GM21390 (cell line): ENCODE measurements at regions not wholly inside any gene's neighbourhood (a gene's known extent, or its start where the extent isn't known, plus 50 kb on each side); places are given as distances from the start of the nearest gene placed in this dataset.
"Not testable (repeated sequence)": the region's sequence is repeated elsewhere in the genome, so short reads cannot be mapped to it uniquely, and the experiment has no call there.

ENCODE experiments used
- ATAC-seq: cut with Tn5 transposase; IDR thresholded peaks from one replicate; pipeline ENCODE4 v1.9.1; 2021; ENCODE audit not compliant: unreplicated experiment

DNA sequence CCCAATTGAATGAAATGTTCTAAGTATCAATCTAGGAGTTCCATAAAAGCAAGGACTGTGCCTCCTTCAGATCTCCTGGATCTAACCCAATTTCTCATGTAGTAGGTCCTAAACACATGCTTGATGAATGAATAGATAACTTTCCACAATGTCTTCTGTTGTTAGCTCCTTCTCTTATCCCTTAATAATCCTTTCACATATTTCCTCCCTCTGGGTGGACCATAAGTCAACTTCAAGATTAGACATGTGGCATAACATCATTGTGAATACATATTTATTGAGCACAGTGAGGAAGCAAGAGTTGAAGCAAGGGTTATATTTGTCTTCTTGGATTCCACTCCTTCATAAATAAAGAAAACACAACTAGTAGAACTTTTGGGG, 108.6 kb upstream of the EGFLAM start:
- no peak for ATAC-seq

DNA sequence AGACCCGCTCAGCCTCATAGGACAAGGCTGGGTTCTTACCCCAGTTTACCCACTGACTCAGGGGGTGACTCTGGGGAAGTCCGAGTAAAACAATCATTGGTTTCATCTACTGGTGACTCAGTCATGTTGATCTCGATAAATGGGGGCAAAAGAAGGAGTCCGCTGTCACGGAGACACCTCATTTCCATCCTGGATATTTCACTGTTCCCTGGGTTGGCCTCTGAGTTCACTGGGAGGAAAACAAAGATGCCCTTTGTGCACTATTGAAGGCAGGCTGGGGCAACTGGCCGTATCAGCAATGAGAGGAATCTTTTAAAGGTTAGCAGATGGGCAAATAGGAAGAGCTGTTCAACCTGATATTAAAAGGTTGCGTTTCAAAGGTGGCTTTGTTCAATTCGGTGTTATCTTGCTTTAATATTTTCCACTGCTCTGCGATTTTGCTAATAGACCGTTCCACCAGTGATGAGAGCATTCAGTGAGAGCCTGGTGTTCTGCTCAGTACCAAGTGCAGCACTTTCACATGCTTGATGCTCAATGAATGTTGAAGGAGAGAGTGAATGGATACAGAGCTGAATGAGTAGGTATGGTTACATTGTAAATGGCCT, 110.2 kb upstream of the EGFLAM start:
- no peak for ATAC-seq

DNA sequence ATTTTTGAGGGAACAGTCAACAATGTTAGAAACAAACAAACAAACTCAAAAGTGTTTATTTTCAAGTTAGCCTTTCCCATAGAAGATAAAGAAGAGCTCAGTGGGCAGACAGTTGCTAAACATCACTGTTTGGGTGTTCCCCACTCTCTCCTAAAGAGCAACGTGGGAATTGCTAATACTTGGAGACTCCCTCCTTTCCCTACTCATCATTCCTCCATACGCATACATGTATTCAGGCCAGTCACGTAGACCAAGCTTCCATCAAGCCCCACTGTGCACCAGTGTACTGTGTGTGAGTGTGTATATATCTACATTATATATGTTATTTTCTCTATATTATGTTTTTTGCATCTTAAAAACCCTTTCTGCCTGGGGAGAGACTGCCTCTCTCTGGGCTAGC, 115.0 kb upstream of the EGFLAM start:
- no peak for ATAC-seq

DNA sequence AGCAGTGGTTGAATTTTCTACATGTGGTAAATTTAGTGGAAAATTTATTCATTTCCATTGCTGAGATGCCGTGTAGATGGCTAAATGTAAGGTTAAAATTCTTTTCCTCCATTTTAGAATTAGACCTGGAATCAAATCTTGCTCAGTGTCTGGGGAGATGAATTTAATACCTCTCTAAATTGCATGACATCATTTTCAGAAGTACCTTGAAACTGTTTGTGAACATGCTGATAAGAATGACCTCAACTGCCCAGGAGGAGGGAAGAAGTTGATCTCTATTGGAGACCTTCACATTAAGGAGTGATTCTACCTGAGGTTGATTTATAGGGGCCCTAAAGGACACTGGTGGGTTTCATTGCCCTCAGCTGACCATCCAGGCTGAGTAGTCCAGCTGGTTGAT, 116.7 kb upstream of the EGFLAM start:
- ATAC-seq, result no peak

DNA sequence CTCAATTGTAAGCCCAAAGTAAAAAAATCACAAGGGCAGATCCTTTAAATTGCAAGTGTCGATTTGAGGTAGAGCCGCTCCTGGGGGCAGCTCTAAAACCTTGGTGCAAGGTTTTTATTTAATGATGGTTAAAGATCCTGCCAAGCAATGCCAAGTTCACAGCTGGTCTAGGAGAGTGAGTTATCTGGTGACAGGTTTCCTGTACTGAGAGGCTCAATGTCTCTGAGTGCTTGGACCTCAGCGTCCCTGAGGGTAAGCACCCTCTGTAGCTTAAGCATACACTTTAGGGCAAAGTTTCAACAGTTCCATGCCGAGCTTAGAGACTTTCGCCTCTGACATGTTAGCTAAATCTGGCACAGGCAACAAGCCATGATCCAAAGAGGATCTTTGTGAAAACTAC, 119.8 kb upstream of the EGFLAM start:
- no peak for ATAC-seq

DNA sequence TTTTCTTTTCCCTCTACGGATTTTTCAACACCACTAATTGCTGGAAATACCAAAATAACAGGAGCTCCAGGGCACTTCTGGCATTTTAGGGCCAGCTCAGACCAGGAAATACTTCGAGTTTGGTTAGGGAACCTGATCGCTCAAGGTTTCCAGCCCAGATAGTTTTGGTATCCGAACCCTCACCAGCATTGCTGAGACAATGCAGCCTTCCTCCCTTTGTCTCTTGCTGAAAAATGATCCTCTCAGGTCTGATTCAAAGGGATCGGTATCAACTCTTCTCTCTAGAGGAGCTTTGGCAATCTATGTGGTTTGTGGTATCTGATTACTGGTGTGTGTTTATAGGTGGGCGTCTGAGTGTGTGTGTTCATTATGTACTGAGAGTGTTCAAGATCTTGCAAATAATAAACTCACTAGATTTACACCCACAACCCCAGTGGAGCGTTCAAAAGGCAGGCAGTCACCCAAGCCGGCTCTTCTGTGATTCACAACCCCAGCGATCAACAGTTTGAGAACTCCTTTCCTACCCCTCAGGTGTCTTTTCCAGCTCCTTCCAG, 122.8 kb upstream of the EGFLAM start:
- ATAC-seq, result no peak

DNA sequence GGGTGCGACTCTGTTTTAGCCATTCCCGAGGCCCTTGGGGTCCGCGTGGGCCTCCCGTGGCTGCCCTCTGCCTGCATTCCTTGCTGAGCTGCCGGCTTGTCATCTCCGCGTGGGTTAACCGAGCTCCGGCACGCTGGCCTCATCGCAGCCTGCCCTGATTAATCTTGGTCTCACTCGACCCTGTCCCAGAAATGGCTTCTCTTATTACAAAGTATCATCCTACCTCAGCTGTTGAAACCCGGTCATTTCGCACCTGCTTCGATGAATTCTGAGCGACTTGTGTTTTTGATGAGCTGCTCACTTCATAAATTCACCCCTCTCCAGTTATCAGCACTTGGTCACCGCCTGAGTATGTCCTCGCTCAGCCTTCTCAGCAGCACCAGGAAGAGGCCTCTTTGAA, 123.5 kb upstream of the EGFLAM start:
- no peak for ATAC-seq

DNA sequence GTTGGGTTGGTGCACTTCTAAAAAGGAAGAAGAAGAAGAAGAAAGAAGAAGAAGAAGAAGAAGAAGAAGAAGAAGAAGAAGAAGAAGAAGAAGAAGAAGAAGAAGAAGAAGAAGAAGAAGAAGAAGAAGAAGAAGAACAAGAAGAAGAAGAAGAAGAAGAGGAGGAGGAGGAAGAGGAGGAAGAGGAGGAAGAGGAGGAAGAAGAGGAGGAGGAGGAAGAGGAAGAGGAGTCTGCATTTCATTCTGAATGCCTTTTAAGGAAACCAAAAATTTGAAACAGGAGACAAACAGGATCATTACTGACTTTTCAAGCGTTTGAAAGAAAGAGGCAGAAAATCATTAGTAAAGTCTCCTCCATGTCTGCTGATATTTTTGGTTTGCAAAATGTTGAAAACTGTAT, 124.1 kb upstream of the EGFLAM start:
- not testable (repeated sequence) for ATAC-seq

DNA sequence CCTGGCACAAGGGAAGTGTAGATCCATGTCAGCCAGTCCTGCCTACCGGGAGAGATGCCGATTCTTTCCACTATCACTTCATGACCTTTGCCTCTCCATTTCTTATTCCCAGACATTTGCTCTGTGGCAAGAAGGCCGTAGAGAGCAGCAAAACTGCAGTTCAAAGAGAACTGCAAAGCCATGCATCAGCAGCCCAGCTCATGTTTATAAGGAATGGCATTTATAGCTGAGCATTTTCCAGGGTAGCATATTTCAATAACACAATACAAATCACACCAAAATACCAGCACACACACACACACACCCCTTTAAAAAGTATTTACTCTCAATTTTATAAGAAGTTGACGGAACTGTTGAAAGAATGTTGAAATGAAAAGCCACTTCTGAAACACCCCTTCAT, 126.7 kb upstream of the EGFLAM start:
- no peak for ATAC-seq

DNA sequence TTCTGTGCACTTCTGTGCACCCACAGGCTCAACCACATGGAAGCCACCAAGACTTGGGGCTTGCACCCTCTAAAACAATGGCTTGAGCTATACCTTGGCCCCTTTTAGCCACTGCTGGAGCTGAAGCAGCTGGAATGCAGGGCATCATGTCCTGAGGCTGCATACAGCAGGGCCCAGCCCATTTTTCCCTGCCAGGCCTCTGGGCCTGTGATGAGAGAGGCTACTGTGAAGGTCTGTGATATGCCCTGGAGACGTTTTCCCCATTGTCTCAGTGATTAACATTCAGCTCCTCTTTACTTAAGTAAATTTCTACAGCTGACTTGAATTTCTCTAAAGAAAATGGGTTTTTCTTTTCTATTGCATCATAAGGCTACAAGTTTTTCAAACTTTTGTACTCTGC, 134.0 kb upstream of the EGFLAM start:
- no peak for ATAC-seq

DNA sequence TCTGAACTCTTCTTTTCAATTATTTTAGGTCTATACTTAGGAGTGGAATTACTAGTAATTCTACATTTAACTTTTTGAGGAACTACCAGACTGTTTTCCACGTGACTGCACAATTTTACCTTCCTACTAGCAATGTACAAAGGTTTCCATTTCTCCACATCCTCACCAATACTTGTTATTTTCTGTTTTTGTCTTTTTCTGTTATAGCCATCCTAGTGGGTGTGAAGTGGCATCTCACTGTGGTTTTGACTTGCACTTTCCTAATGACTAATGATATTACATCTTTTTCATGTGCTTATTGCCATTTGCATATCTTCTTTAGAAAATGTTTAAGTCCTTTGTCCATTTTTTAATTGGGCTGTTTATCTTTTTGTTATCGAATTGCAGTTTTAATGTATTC, 136.9 kb upstream of the EGFLAM start:
- no peak for ATAC-seq

DNA sequence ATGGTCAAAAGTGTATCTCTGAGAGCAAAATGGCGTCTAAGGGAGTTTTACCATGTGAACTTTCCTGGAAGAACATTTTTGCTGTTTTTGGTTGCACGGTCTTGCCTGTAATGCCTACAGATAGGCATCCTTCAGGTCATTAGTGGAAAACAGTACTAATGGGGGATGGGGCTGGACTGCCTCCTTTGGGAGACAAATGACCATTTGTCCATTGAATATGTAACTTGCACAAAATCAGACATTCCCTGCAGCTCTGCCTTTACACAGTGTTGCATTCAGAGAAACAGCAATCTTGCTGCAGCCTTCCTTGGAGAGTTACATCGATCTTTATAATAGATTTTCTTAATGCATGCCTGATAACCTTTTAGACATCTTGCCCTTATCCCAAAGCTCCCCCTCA, 138.5 kb upstream of the EGFLAM start:
- ATAC-seq, result no peak

DNA sequence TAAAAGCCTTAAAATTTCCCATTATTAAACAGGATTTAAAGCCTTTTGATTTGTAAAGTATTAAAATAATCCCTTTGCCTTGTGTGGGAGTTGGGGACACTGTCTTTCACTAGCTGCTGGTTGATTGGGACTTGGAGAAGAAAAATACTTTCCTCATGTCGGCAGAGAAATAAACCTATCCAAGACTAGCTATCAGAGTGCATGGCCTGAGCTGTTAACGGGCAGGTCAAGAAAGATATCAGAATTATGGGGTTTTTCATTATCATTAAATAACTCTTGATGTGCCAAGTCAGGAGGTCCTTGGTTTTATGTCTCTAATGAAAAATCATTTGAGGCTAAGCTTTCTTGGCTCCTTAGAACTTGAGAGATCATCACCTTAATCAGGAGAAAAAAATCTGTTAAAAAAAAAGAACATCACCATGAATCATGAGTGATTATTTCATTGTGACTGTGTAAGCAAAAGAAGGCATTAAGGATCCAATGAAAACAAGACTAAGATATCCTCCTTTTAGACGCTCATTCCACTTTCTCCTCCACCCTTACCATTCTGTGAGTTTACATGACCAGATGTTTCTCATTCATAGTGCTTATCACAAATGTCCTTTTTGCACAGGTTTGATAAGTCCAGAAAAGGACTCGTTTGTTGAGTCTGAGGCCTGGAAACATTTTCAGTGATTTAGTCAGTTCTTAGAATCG, 140.4 kb upstream of the EGFLAM start:
- no peak for ATAC-seq

DNA sequence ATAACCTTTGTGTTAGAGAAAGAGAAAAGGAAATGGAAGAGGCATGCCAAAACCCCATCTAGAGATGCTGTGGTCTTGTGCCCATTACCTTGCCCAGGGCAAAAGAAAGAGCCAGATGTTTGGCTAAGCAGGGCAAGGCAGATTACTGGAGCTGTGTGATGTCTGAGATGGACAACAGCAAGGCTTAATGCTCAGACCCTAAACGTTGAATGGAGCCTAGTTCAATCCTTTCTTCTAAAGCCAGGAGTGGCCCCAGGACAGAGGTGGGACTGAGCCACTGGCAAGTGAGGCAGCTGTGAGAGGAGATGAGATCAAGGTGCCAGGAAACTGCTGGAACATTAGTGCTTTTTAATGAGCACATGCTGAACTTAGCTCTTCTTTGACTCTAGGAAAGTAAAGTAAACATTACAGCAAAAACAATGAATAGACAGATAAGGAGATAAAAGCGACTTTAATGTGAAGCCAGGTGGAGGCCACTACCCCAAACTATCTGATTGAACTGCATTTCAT, 143.0 kb upstream of the EGFLAM start:
- ATAC-seq, result no peak

DNA sequence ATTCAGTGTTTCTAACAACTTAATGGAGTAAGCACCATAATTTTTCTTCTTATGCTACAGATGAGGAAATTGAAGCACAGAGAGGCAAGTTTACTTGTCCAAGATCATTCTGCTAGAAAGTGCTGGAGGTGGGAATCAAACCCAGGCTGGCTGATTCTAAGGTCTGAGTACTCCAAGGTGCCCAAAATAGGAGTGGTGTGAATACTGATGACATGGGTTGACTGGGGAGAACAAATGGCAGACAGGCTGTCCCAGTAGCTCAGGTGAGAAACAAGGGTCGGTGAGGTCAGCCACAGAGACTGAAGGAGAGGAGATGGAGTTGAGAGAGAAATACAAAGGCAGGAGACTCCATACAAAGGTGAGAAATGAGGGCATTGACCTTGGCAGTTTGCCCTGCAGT, 144.5 kb upstream of the EGFLAM start:
- no peak for ATAC-seq

DNA sequence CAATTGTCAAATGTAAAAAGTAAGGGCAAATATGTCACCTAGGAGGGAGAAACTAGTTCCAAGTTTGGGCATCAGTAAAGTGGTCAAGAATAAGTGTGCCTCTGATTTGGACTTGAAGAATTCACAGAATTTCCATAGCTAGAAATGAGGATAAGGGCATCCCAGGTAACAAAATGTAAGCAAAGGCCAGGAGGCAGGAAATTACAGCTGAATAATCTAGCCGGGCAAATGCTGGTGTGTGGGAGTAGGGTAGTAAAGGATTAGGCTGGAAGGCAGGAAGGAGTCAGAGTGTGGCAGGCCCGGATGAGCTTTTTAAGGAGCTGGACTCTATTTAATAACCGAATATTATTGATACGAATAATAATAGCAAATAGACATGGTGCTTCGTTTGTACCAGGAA, 144.9 kb upstream of the EGFLAM start:
- no peak for ATAC-seq

DNA sequence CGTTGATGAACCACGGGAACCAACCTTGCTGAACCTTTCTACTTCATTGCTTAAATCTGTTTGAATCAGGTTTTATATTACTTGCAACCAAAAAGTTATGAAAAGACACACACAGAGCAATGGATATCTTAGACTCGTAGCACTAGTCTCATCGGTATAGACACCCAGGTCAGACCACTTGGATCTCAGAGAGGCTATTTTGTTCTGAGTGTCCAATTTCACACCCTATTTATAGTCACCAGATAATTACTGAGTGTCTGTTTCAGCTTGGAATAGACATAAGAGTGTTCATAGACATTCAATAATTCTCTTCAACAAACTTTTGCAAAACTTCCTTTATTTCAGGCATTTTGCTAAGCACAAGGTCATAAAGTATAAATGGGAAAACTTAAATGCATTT, 145.4 kb upstream of the EGFLAM start:
- ATAC-seq, result no peak

DNA sequence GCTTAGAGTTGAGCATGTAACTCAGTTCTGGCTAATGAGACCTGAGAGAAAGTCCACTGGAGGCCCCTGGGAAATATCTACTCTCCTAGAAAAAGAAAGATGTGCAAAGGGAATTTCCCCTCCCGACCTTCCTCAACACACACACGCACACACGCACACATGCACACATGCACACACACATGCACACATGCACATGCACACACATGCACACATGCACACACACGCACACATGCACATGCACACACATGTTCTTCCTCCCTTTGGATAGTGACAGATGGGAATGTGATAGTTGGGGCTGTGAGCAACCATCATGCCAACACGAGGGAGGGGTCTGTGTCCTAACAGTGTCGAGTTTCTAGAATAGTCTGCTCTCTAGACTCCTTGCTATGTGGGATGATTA, 148.2 kb upstream of the EGFLAM start:
- ATAC-seq, result no peak

DNA sequence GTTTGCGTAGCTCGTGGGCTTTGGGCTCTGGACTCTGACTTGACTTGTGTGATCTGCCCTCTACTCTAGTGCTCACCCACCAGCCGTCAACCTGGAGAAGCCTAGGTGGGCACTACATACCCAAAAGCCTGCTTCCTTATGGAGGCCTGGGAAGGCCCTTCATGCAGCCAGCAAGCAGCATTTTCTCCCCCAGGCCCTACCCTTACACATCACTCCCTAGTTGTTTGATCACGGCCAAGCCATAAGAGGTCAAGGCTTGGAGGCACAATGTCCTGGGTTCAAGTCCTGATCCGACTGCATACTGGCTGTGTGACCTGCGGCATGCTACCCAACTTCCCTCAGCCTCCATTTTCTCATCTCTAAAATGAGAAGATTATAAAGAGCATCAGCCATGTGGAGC, 151.3 kb upstream of the EGFLAM start:
- ATAC-seq, result no peak

DNA sequence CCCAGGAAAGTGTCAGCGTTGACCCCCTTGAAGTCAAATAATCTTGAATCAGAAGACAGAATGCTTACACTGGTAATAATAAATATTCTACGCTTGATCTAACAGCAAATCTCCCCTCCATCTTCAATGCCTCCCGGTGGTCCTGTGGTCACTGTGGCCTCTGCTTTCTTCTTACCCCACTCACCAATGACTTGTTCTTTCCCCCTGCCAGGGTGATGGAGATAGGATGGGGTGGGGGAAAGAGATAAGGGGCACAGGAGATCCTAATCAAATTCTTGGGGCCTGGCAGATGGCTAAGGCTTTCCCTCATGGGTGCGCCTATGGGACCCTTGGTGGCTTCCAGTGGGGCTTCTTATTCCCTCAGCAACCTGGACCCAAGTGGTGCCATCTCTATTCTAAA, 152.6 kb upstream of the EGFLAM start:
- ATAC-seq, result no peak

DNA sequence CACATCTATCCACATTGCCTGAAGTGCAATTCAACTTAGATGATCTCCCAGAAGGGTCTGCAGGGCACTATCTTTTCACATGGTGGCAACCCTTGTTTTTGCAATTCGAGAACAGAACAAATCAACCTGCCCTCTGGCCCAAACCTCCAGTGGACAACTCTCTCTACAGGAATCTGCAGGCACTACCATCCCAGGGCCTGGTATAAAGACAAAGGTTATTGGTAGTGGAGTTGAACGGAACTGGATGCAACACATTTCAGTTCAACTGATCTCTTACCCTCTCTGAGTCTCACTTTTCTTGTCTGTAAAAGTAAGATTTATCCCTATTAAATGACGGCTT, 153.2 kb upstream of the EGFLAM start:
- no peak for ATAC-seq

DNA sequence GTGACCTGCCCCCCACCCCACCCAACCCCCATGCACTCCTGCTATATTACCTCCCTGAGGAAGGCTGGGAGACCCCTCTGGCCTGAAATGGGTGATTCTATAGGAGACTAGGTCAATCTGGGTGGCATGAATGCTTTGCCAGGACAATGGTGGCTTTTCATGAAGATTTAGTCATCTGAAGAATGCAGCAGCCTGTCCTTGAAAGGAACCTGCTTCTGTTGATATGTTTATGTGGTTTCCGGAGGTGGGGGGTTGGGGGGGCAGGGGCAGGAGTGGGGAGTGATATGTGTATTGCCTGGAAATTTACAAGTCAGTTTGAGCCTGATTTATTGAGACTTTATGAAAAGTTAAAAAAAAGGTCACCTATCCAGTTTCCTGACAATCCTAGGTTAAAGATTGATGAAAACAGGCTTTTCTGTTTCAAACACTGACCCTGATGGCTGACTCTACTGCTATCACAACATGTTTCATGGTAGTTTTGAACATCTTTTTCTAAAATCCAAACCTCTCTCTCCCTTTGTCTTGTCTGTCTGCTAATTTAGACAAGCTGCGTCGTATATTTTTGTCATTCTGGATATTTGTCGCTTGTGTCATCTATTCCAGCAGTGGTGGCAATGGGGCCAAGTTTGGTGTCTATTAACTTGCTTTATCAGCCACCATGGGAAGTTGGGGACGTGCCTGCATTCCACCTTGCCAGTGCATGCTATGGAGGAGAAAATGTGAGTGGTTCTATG, 153.7 kb upstream of the EGFLAM start:
- ATAC-seq, result no peak
